ENCODE measurements at regions not wholly inside any gene's neighbourhood (a gene's known extent, or its start where the extent isn't known, plus 50 kb on each side); places are given as distances from the start of the nearest gene placed in this dataset.

GRCh38 chr14:95442633-95443021, 73.8 kb downstream of the SYNE3 start:
- H3K27me3 ChIP-seq (ENCODE audit: control insufficient read depth in 1 of 2, insufficient read depth in 1 of 2, low read length in 2 of 2), result no peaks in the 10 kb centered on the region
- no peak overlapping the region for H3K4me3 ChIP-seq (ENCODE audit: insufficient read depth in 1 of 2, low read depth in 1 of 2, low read length in 2 of 2)
- H2BK15ac ChIP-seq (ENCODE audit: low read depth, poor library complexity, severe bottlenecking), result no peak overlapping the region
- no peak overlapping the region for H3K23ac ChIP-seq (ENCODE audit: low read length in 2 of 2)
- H3K4me2 ChIP-seq (ENCODE audit: low read length, poor library complexity, severe bottlenecking), result no peak overlapping the region
- H3K4me1 ChIP-seq (ENCODE audit: control insufficient read depth, insufficient read depth, low read depth, low read length), result peaks cover 9% of the 10 kb centered on the region
- no peak overlapping the region for H3K18ac ChIP-seq (ENCODE audit: low read depth in 1 of 2, low read length in 2 of 2)
- H4K91ac ChIP-seq (ENCODE audit: low read length), result no peak overlapping the region
- H2AFZ ChIP-seq (ENCODE audit: low read depth, low read length), result no peak overlapping the region
- H3K14ac ChIP-seq (ENCODE audit: low read length in 2 of 2), result no peak overlapping the region
- 46% methylated on average over 5 of the region's 5 CpGs for WGBS
- peak; percentile 80 for DNase-seq
- H3K79me1 ChIP-seq (replicated peaks; ENCODE audit: low read length, poor library complexity, severe bottlenecking), result no peaks in the 10 kb centered on the region
- H3K9me3 ChIP-seq (ENCODE audit: control insufficient read depth, low read length), result no peaks in the 10 kb centered on the region
- H2BK120ac ChIP-seq (ENCODE audit: low read depth, low read length), result no peak overlapping the region
- no peak overlapping the region for H3K9ac ChIP-seq (ENCODE audit: low read length)
- H3K36me3 ChIP-seq (ENCODE audit: control insufficient read depth in 1 of 2, insufficient read depth in 2 of 2, low read depth in 1 of 2, low read length in 2 of 2), result peaks cover 0 to 94% of the 10 kb centered on the region in 2 experiments
- no peak overlapping the region for H2BK5ac ChIP-seq (ENCODE audit: low read depth, low read length, poor library complexity, severe bottlenecking)
- no peak overlapping the region for H3K27ac ChIP-seq (ENCODE audit: low read length, poor library complexity, severe bottlenecking)
- no peak overlapping the region for H2AK5ac ChIP-seq (ENCODE audit: low read length, severe bottlenecking)
- H2BK12ac ChIP-seq (ENCODE audit: low read length in 2 of 2), result no peak overlapping the region
- H4K8ac ChIP-seq (ENCODE audit: low read length), result no peak overlapping the region
- H3K4ac ChIP-seq (ENCODE audit: low read depth in 1 of 2, low read length in 2 of 2), result no peak overlapping the region

- no peak overlapping the region for H3K18ac ChIP-seq (ENCODE audit: low read depth in 1 of 2, low read length in 2 of 2)
- 57% methylated on average over 3 of the region's 6 CpGs for WGBS
- H3K27ac ChIP-seq (ENCODE audit: low read length, poor library complexity, severe bottlenecking), result no peak overlapping the region
- no peak overlapping the region for H2BK12ac ChIP-seq (ENCODE audit: low read length in 2 of 2)
- no peaks in the 10 kb centered on the region for H3K9me3 ChIP-seq (ENCODE audit: control insufficient read depth, low read length)
- H2BK120ac ChIP-seq (ENCODE audit: low read depth, low read length), result no peak overlapping the region
- H3K4me2 ChIP-seq (ENCODE audit: low read length, poor library complexity, severe bottlenecking), result no peak overlapping the region
- no peak overlapping the region for H3K9ac ChIP-seq (ENCODE audit: low read length)
- H2AK5ac ChIP-seq (ENCODE audit: low read length, severe bottlenecking), result no peak overlapping the region
- no peak overlapping the region for H2BK15ac ChIP-seq (ENCODE audit: low read depth, poor library complexity, severe bottlenecking)
- H3K4ac ChIP-seq (ENCODE audit: low read depth in 1 of 2, low read length in 2 of 2), result no peak overlapping the region
- H4K8ac ChIP-seq (ENCODE audit: low read length), result no peak overlapping the region
- H2AFZ ChIP-seq (ENCODE audit: low read depth, low read length), result no peak overlapping the region
- no peak overlapping the region for H4K91ac ChIP-seq (ENCODE audit: low read length)
- H3K4me3 ChIP-seq (ENCODE audit: insufficient read depth in 1 of 2, low read depth in 1 of 2, low read length in 2 of 2), result no peak overlapping the region
- H2BK5ac ChIP-seq (ENCODE audit: low read depth, low read length, poor library complexity, severe bottlenecking), result no peak overlapping the region
- H3K4me1 ChIP-seq (ENCODE audit: control insufficient read depth, insufficient read depth, low read depth, low read length), result peaks cover 9% of the 10 kb centered on the region
- no peak for DNase-seq
- no peak overlapping the region for H3K14ac ChIP-seq (ENCODE audit: low read length in 2 of 2)
- H3K79me1 ChIP-seq (replicated peaks; ENCODE audit: low read length, poor library complexity, severe bottlenecking), result no peaks in the 10 kb centered on the region
- H3K36me3 ChIP-seq (ENCODE audit: control insufficient read depth in 1 of 2, insufficient read depth in 2 of 2, low read depth in 1 of 2, low read length in 2 of 2), result peaks cover 0 to 95% of the 10 kb centered on the region in 2 experiments
- no peak overlapping the region for H3K23ac ChIP-seq (ENCODE audit: low read length in 2 of 2)
- no peaks in the 10 kb centered on the region for H3K27me3 ChIP-seq (ENCODE audit: control insufficient read depth in 1 of 2, insufficient read depth in 1 of 2, low read length in 2 of 2)
Measured at GRCh38 chr14:95442016-95442632, 74.3 kb downstream of the SYNE3 start.

DNA sequence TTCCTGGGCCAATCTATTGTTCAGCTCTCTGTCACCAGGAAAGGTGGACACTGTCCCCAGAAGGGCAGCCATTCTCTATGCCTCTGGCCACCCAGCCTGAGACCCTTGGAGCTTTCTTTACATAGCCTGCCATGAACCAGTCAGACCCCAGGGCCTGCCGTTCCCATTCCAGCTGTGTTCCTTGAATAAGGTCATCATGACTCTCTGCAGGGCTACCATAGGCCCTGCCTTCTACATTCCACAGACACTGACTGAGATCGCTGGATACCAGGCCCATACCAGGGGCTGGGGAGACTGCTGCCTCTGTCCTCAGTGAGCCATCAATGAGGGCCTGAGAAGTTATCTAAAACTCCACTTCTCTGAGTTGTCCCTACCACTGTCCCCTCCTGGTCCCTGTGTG, 75.5 kb downstream of the SYNE3 start:
- Histone ChIP-seq H3K9me3 (ENCODE audit: control insufficient read depth, low read length) (no peaks in the 10 kb centered on the region), H3K27me3 (ENCODE audit: control insufficient read depth in 1 of 2, insufficient read depth in 1 of 2, low read length in 2 of 2) (no peaks in the 10 kb centered on the region), H3K4me3 (ENCODE audit: insufficient read depth in 1 of 2, low read depth in 1 of 2, low read length in 2 of 2) (no peak overlapping the region), H2AFZ (ENCODE audit: low read depth, low read length) (no peak overlapping the region), H3K14ac (ENCODE audit: low read length in 2 of 2) (no peak overlapping the region), H4K8ac (ENCODE audit: low read length) (no peak overlapping the region), H3K36me3 (ENCODE audit: control insufficient read depth in 1 of 2, insufficient read depth in 2 of 2, low read depth in 1 of 2, low read length in 2 of 2) (peaks cover 0 to 96% of the 10 kb centered on the region in 2 experiments), H4K91ac (ENCODE audit: low read length) (no peak overlapping the region), H3K27ac (ENCODE audit: low read length, poor library complexity, severe bottlenecking) (no peak overlapping the region), H2AK5ac (ENCODE audit: low read length, severe bottlenecking) (no peak overlapping the region), H2BK120ac (ENCODE audit: low read depth, low read length) (no peak overlapping the region), H3K4me1 (ENCODE audit: control insufficient read depth, insufficient read depth, low read depth, low read length) (peaks cover 9% of the 10 kb centered on the region), H3K4ac (ENCODE audit: low read depth in 1 of 2, low read length in 2 of 2) (no peak overlapping the region), H3K79me1 (replicated peaks; ENCODE audit: low read length, poor library complexity, severe bottlenecking) (no peaks in the 10 kb centered on the region), H2BK15ac (ENCODE audit: low read depth, poor library complexity, severe bottlenecking) (no peak overlapping the region), H3K9ac (ENCODE audit: low read length) (peak overlapping the region; percentile 8), H2BK5ac (ENCODE audit: low read depth, low read length, poor library complexity, severe bottlenecking) (no peak overlapping the region), H2BK12ac (ENCODE audit: low read length in 2 of 2) (no peak overlapping the region), H3K23ac (ENCODE audit: low read length in 2 of 2) (no peak overlapping the region), H3K4me2 (ENCODE audit: low read length, poor library complexity, severe bottlenecking) (no peak overlapping the region), H3K18ac (ENCODE audit: low read depth in 1 of 2, low read length in 2 of 2) (no peak overlapping the region)
- WGBS, result 26% methylated on average over 2 of the region's 2 CpGs
- DNase-seq, result peak; percentile 43

GRCh38 chr14:95440496-95440895, 76.0 kb downstream of the SYNE3 start:
- Histone ChIP-seq H2BK5ac (ENCODE audit: low read depth, low read length, poor library complexity, severe bottlenecking) (no peak overlapping the region), H4K91ac (ENCODE audit: low read length) (no peak overlapping the region), H3K79me1 (replicated peaks; ENCODE audit: low read length, poor library complexity, severe bottlenecking) (no peaks in the 10 kb centered on the region), H3K4me1 (ENCODE audit: control insufficient read depth, insufficient read depth, low read depth, low read length) (peaks cover 9% of the 10 kb centered on the region), H2AFZ (ENCODE audit: low read depth, low read length) (no peak overlapping the region), H3K18ac (ENCODE audit: low read depth in 1 of 2, low read length in 2 of 2) (no peak overlapping the region), H3K4me2 (ENCODE audit: low read length, poor library complexity, severe bottlenecking) (no peak overlapping the region), H3K4ac (ENCODE audit: low read depth in 1 of 2, low read length in 2 of 2) (no peak overlapping the region), H2BK120ac (ENCODE audit: low read depth, low read length) (no peak overlapping the region), H4K8ac (ENCODE audit: low read length) (no peak overlapping the region), H3K4me3 (ENCODE audit: insufficient read depth in 1 of 2, low read depth in 1 of 2, low read length in 2 of 2) (no peak overlapping the region), H3K23ac (ENCODE audit: low read length in 2 of 2) (no peak overlapping the region), H3K9me3 (ENCODE audit: control insufficient read depth, low read length) (no peaks in the 10 kb centered on the region), H3K9ac (ENCODE audit: low read length) (peak overlapping the region; percentile 8), H3K36me3 (ENCODE audit: control insufficient read depth in 1 of 2, insufficient read depth in 2 of 2, low read depth in 1 of 2, low read length in 2 of 2) (peaks cover 0 to 96% of the 10 kb centered on the region in 2 experiments), H3K27ac (ENCODE audit: low read length, poor library complexity, severe bottlenecking) (no peak overlapping the region), H3K14ac (ENCODE audit: low read length in 2 of 2) (no peak overlapping the region), H3K27me3 (ENCODE audit: control insufficient read depth in 1 of 2, insufficient read depth in 1 of 2, low read length in 2 of 2) (no peaks in the 10 kb centered on the region), H2BK12ac (ENCODE audit: low read length in 2 of 2) (no peak overlapping the region), H2AK5ac (ENCODE audit: low read length, severe bottlenecking) (no peak overlapping the region), H2BK15ac (ENCODE audit: low read depth, poor library complexity, severe bottlenecking) (no peak overlapping the region)
- WGBS, result 77% methylated on average over 5 of the region's 5 CpGs
- DNase-seq, result no peak
